Ascending aorta (tissue), 2 donors: ENCODE measurements at regions not wholly inside any gene's neighbourhood (a gene's known extent, or its start where the extent isn't known, plus 50 kb on each side); places are given as distances from the start of the nearest gene placed in this dataset.

Source experiments
- DNase-seq, 2 donors: peaks; one replicate each; pipeline ENCODE4 v3.0.0-alpha.2; 2019; ENCODE audit warnings: low spot score in 2 of 2
- H3K27ac ChIP-seq, 2 donors: fragments of 200-600 bp; sonication (generic); one replicate each; pipeline ENCODE4 v1.5.1; 2016 to 2017; ENCODE audit warnings: mild to moderate bottlenecking in 1 of 2
- H3K27me3 ChIP-seq: fragments of 200-600 bp; sonication (generic); one replicate; pipeline ENCODE4 v1.5.1; 2017
- H3K36me3 ChIP-seq, 2 donors: fragments of 200-600 bp; sonication (generic); one replicate each; pipeline ENCODE4 v1.5.1; 2016
- H3K4me1 ChIP-seq, 2 donors: fragments of 200-600 bp; sonication (generic); one replicate each; pipeline ENCODE4 v1.5.1; 2016 to 2017; ENCODE audit warnings: mild to moderate bottlenecking in 1 of 2
- H3K4me3 ChIP-seq, 2 donors: fragments of 200-600 bp; sonication (generic); one replicate each; pipeline ENCODE4 v1.5.1; 2016 to 2017; ENCODE audit warnings: mild to moderate bottlenecking in 1 of 2
- H3K9me3 ChIP-seq, 2 donors: fragments of 200-600 bp; sonication (generic); one replicate each; pipeline ENCODE4 v1.5.1; 2016
- intact Hi-C: fragments of 100-400 bp; cut with DNase I; formaldehyde crosslinking; loops from one replicate; pipeline ENCODE4 v1.15.1; 2023
- TF ChIP-seq, protein P1 (sequence below), 3 experiments: fragments of 200-600 bp in 2 of 3; fragments of 450-650 bp in 1 of 3; sonication (generic) in 2 of 3; IDR thresholded peaks; one replicate each; pipeline ENCODE4 v1.5.1; 2016 to 2019; ENCODE audit warnings: antibody characterized with exemption in 3 of 3, mild to moderate bottlenecking in 1 of 3, moderate library complexity in 1 of 3

GRCh38 chr5:124891179-124891578, 144.7 kb upstream of the ZNF608 start:
- TF ChIP-seq, protein P1, sequence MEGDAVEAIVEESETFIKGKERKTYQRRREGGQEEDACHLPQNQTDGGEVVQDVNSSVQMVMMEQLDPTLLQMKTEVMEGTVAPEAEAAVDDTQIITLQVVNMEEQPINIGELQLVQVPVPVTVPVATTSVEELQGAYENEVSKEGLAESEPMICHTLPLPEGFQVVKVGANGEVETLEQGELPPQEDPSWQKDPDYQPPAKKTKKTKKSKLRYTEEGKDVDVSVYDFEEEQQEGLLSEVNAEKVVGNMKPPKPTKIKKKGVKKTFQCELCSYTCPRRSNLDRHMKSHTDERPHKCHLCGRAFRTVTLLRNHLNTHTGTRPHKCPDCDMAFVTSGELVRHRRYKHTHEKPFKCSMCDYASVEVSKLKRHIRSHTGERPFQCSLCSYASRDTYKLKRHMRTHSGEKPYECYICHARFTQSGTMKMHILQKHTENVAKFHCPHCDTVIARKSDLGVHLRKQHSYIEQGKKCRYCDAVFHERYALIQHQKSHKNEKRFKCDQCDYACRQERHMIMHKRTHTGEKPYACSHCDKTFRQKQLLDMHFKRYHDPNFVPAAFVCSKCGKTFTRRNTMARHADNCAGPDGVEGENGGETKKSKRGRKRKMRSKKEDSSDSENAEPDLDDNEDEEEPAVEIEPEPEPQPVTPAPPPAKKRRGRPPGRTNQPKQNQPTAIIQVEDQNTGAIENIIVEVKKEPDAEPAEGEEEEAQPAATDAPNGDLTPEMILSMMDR (IDR thresholded peaks at IDR 0.05) = no peak
- peaks cover 0 to 5% of the 10 kb centered on the region in 2 donors for H3K4me1 ChIP-seq
- intact Hi-C loops = no loop called here
- no peaks in the 10 kb centered on the region for H3K9me3 ChIP-seq
- no peaks in the 10 kb centered on the region for H3K36me3 ChIP-seq
- no peak overlapping the region for H3K4me3 ChIP-seq
- H3K27ac ChIP-seq = no peak overlapping the region
- no peak for DNase-seq
- H3K27me3 ChIP-seq = no peaks in the 10 kb centered on the region

GRCh38 chr5:124892185-124892848, 145.9 kb upstream of the ZNF608 start:
- no peak overlapping the region for H3K4me3 ChIP-seq
- intact Hi-C loops = no loop called here
- no peaks in the 10 kb centered on the region for H3K36me3 ChIP-seq
- DNase-seq = no peak
- TF ChIP-seq, protein P1 (IDR thresholded peaks at IDR 0.05) = no peak
- no peaks in the 10 kb centered on the region for H3K27me3 ChIP-seq
- H3K27ac ChIP-seq = no peak overlapping the region
- H3K4me1 ChIP-seq = peaks cover 0 to 5% of the 10 kb centered on the region in 2 donors
- H3K9me3 ChIP-seq = no peaks in the 10 kb centered on the region

DNA sequence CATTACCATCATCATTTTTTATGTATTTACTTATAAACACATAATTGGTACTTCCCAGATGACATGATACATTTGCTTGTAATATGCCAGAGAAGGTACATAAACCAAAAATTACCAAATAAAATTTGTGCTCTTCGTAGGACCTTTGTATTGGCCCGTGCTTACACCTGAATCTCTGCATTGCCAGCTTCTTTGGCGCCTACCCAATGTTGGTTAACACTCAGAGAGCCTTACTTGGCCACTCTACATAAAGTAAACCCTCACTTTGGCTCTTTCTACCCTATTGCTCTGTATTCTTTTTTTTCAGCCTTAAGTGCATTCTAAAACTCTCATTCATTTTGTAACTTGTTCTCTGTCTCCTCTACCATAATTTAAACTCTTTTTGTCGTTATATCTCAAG, 148.1 kb upstream of the ZNF608 start:
- H3K27ac ChIP-seq = no peak overlapping the region
- DNase-seq = no peak
- TF ChIP-seq, protein P1 (IDR thresholded peaks at IDR 0.05) = no peak
- H3K27me3 ChIP-seq = no peaks in the 10 kb centered on the region
- no peaks in the 10 kb centered on the region for H3K4me1 ChIP-seq
- no peaks in the 10 kb centered on the region for H3K9me3 ChIP-seq
- no peak overlapping the region for H3K4me3 ChIP-seq
- intact Hi-C loops = no loop called here
- H3K36me3 ChIP-seq = no peaks in the 10 kb centered on the region

GRCh38 chr5:124895236-124895635, 148.8 kb upstream of the ZNF608 start:
- no peak for DNase-seq
- H3K36me3 ChIP-seq = no peaks in the 10 kb centered on the region
- H3K4me3 ChIP-seq = no peak overlapping the region
- H3K4me1 ChIP-seq = no peaks in the 10 kb centered on the region
- H3K9me3 ChIP-seq = no peaks in the 10 kb centered on the region
- no peaks in the 10 kb centered on the region for H3K27me3 ChIP-seq
- H3K27ac ChIP-seq = no peak overlapping the region
- intact Hi-C loops = no loop called here
- TF ChIP-seq, protein P1 (IDR thresholded peaks at IDR 0.05) = no peak

DNA sequence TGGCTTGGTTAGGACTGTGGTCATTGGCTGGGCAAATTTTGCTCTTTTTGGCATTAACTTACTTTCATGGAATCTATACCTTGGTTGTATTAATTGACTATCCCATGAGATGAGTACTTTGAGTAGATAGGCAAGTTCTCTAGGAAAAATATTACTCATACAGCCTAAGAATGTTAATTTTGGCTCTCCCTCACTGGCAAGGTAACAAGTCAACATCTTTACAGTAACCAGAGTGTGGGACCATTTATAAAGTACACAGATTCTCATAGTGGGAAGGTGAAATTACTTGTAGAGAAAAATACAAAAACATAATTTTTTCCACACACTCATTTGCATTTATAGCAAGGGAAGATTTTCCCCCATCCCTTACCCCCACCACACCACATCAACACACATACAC, 154.6 kb upstream of the ZNF608 start:
- peaks cover 0 to 8% of the 10 kb centered on the region in 2 donors for H3K4me1 ChIP-seq
- no peaks in the 10 kb centered on the region for H3K27me3 ChIP-seq
- H3K36me3 ChIP-seq = no peaks in the 10 kb centered on the region
- DNase-seq = no peak
- H3K4me3 ChIP-seq = no peak overlapping the region
- H3K27ac ChIP-seq = no peak overlapping the region
- H3K9me3 ChIP-seq = no peaks in the 10 kb centered on the region
- TF ChIP-seq, protein P1 (IDR thresholded peaks at IDR 0.05) = no peak
- intact Hi-C loops = loop anchor here (10.0 kb wide), 2 partner anchors 246 to 386 kb away; no protein-coding TSS in a partner anchor
